H9 (cell line): ENCODE measurements at regions not wholly inside any gene's neighbourhood (a gene's known extent, or its start where the extent isn't known, plus 50 kb on each side); places are given as distances from the start of the nearest gene placed in this dataset.
A peak's percentile ranks its signal among the peaks of the same experiment; 100 is the strongest.

Source experiments
- DNase-seq: peaks from one replicate; pipeline ENCODE4 v3.0.0-alpha.2; 2017
- H2AFZ ChIP-seq: one replicate; pipeline ENCODE4 v1.6.1; 2013; ENCODE audit warnings: mild to moderate bottlenecking, low read length, control low read depth, moderate library complexity
- H2AK5ac ChIP-seq: 2 replicates; pipeline ENCODE4 v1.6.1; 2013; ENCODE audit warnings: low read length, control low read depth, mixed read lengths; ENCODE audit not compliant: insufficient read length
- H2BK120ac ChIP-seq: one replicate; pipeline ENCODE4 v1.6.1; 2013; ENCODE audit warnings: low read depth, mild to moderate bottlenecking, low read length, control low read depth, inconsistent platforms; ENCODE audit not compliant: poor library complexity, severe bottlenecking
- H2BK12ac ChIP-seq: 2 replicates; pipeline ENCODE4 v1.6.1; 2013; ENCODE audit warnings: low read length, control low read depth, mixed read lengths, low read depth; ENCODE audit not compliant: insufficient read length
- H2BK15ac ChIP-seq: 2 replicates; pipeline ENCODE4 v1.6.1; 2013; ENCODE audit warnings: low read depth, low read length, control low read depth
- H2BK20ac ChIP-seq: one replicate; pipeline ENCODE4 v1.6.1; 2013; ENCODE audit warnings: low read depth, mild to moderate bottlenecking, low read length, control low read depth, inconsistent platforms; ENCODE audit not compliant: poor library complexity, severe bottlenecking
- H2BK5ac ChIP-seq: 2 replicates; pipeline ENCODE4 v1.6.1; 2013; ENCODE audit warnings: low read length, control low read depth, mixed read lengths; ENCODE audit not compliant: insufficient read length
- H3K14ac ChIP-seq: 2 replicates; pipeline ENCODE4 v1.6.1; 2013; ENCODE audit warnings: low read length, control low read depth; ENCODE audit not compliant: insufficient read depth
- H3K18ac ChIP-seq: 2 replicates; pipeline ENCODE4 v1.6.1; 2013; ENCODE audit warnings: low read depth, mild to moderate bottlenecking, mixed read lengths, low read length, control low read depth; ENCODE audit not compliant: insufficient read length
- H3K23ac ChIP-seq: 2 replicates; pipeline ENCODE4 v1.6.1; 2013; ENCODE audit warnings: low read length, control low read depth, mixed read lengths, low read depth; ENCODE audit not compliant: insufficient read length
- H3K23me2 ChIP-seq: 2 replicates; pipeline ENCODE4 v1.6.1; 2013; ENCODE audit warnings: low read depth, mild to moderate bottlenecking, mixed read lengths, low read length, control low read depth; ENCODE audit not compliant: insufficient read length, poor library complexity, severe bottlenecking
- H3K27ac ChIP-seq: 2 replicates; pipeline ENCODE4 v1.5.1; 2013; ENCODE audit warnings: low read length, control low read depth, mixed read lengths, low read depth; ENCODE audit not compliant: insufficient read length
- H3K27me3 ChIP-seq: 2 replicates; pipeline ENCODE4 v1.6.1; 2013; ENCODE audit warnings: low read length, control low read depth, inconsistent platforms; ENCODE audit not compliant: insufficient read depth
- H3K4ac ChIP-seq: 2 replicates; pipeline ENCODE4 v1.6.1; 2013; ENCODE audit warnings: low read depth, mild to moderate bottlenecking, control low read depth, inconsistent platforms, low read length, moderate library complexity
- H3K4me1 ChIP-seq: 2 replicates; pipeline ENCODE4 v1.6.1; 2013; ENCODE audit warnings: low read length, control low read depth, inconsistent platforms; ENCODE audit not compliant: insufficient read depth
- H3K4me2 ChIP-seq: 2 replicates; pipeline ENCODE4 v1.6.1; 2013; ENCODE audit warnings: low read length, control low read depth, mixed read lengths; ENCODE audit not compliant: insufficient read length, insufficient read depth
- H3K56ac ChIP-seq: 2 replicates; pipeline ENCODE4 v1.6.1; 2013; ENCODE audit warnings: low read depth, mild to moderate bottlenecking, mixed read lengths, low read length, control low read depth; ENCODE audit not compliant: insufficient read length
- H3K79me1 ChIP-seq: 2 replicates; pipeline ENCODE4 v1.6.1; 2013; ENCODE audit warnings: low read depth, mild to moderate bottlenecking, moderate library complexity, low read length, control low read depth, inconsistent platforms; ENCODE audit not compliant: insufficient read depth, poor library complexity, severe bottlenecking
- H3K79me2 ChIP-seq: 2 replicates; pipeline ENCODE4 v1.6.1; 2013; ENCODE audit warnings: low read length, control low read depth, inconsistent platforms; ENCODE audit not compliant: insufficient read depth
- H3K9ac ChIP-seq: 2 replicates; pipeline ENCODE4 v1.6.1; 2013; ENCODE audit warnings: low read length, control low read depth, mixed read lengths; ENCODE audit not compliant: insufficient read length; ENCODE audit errors: extremely low read depth
- H3K9me3 ChIP-seq: one replicate; pipeline ENCODE4 v1.6.1; 2013; ENCODE audit warnings: low read depth, low read length, inconsistent platforms; ENCODE audit not compliant: control insufficient read depth
- H3T11ph ChIP-seq: one replicate; pipeline ENCODE4 v1.6.1; 2013; ENCODE audit warnings: mild to moderate bottlenecking, low read length, control low read depth, inconsistent platforms
- H4K20me1 ChIP-seq: one replicate; pipeline ENCODE4 v1.6.1; 2013; ENCODE audit not compliant: control insufficient read depth, insufficient read length, insufficient read depth
- H4K5ac ChIP-seq: 2 replicates; pipeline ENCODE4 v1.6.1; 2013; ENCODE audit warnings: low read depth, mild to moderate bottlenecking, mixed read lengths, low read length, control low read depth; ENCODE audit not compliant: insufficient read length
- H4K8ac ChIP-seq: replicated peaks from 2 replicates; pipeline ENCODE4 v1.6.1; 2013; ENCODE audit warnings: low read length, control low read depth, mixed read lengths, low read depth; ENCODE audit not compliant: insufficient read length
- H4K91ac ChIP-seq: 2 replicates; pipeline ENCODE4 v1.6.1; 2013; ENCODE audit warnings: low read depth, mild to moderate bottlenecking, moderate library complexity, mixed read lengths, low read length, control low read depth; ENCODE audit not compliant: insufficient read length
- H3K27ac Mint-ChIP-seq, 3 experiments: 2 replicates in 2 of 3; 3 replicates in 1 of 3; pipeline ENCODE4 v1.8.0; 2020 to 2021; ENCODE audit warnings: mixed read lengths in 3 of 3, mild to moderate bottlenecking in 1 of 3, moderate library complexity in 1 of 3
- H3K27me3 Mint-ChIP-seq: 2 replicates; pipeline ENCODE4 v1.8.0; 2021; ENCODE audit warnings: low read depth, mild to moderate bottlenecking, moderate library complexity, mixed read lengths
- H3K36me3 Mint-ChIP-seq, 3 experiments: 2 replicates in 2 of 3; 3 replicates in 1 of 3; pipeline ENCODE4 v1.8.0; 2020 to 2021; ENCODE audit warnings: low read depth in 3 of 3, mixed read lengths in 3 of 3; ENCODE audit not compliant: insufficient read depth in 1 of 3
- H3K4me1 Mint-ChIP-seq, 2 experiments: 2 replicates each; pipeline ENCODE4 v1.8.0; 2020; ENCODE audit warnings: mixed read lengths in 2 of 2
- H3K4me3 Mint-ChIP-seq, 2 experiments: 2 replicates in 1 of 2; 3 replicates in 1 of 2; pipeline ENCODE4 v1.8.0; 2020 to 2021; ENCODE audit warnings: mild to moderate bottlenecking in 2 of 2, mixed read lengths in 2 of 2, moderate library complexity in 1 of 2
- H3K9me3 Mint-ChIP-seq, 2 experiments: 2 replicates in 1 of 2; 3 replicates in 1 of 2; pipeline ENCODE4 v1.8.0; 2020; ENCODE audit warnings: mild to moderate bottlenecking in 2 of 2, mixed read lengths in 2 of 2, moderate library complexity in 1 of 2
- CTCF ChIP-seq: fragments of 200-600 bp; sonication (generic); conservative IDR thresholded peaks from 3 replicates; pipeline ENCODE4 v1.8.0; 2021; ENCODE audit warnings: antibody characterized with exemption, mild to moderate bottlenecking
- WGBS: extraction: QIAGEN DNeasy Blood & Tissue Kit; methylation state at CpG from one replicate; pipeline ENCODE4 v1.1.7; 2013; ENCODE audit warnings: missing lambda C conversion rate, low lambda C conversion rate, mixed read lengths; ENCODE audit not compliant: insufficient read length; ENCODE audit errors: extremely low coverage; 5-methylcytosine and 5-hydroxymethylcytosine counted together

GRCh38 chr14:85315733-85316290 lies 214.1 kb upstream of the FLRT2 start:
- H3K9me3 ChIP-seq: no peaks in the 10 kb centered on the region
- H3K18ac ChIP-seq: no peak overlapping the region
- H4K91ac ChIP-seq: no peak overlapping the region
- no peak overlapping the region for H3K56ac ChIP-seq
- no peaks in the 10 kb centered on the region for H3K79me1 ChIP-seq
- no peak overlapping the region for H2AK5ac ChIP-seq
- H2BK20ac ChIP-seq: no peak overlapping the region
- no peak overlapping the region for H2AFZ ChIP-seq
- no peaks in the 10 kb centered on the region for H3K79me2 ChIP-seq
- no peak overlapping the region for H2BK12ac ChIP-seq
- no peak overlapping the region for H4K5ac ChIP-seq
- no peak overlapping the region for H3K23ac ChIP-seq
- no peak overlapping the region for H3K4me2 ChIP-seq
- no peak overlapping the region for H2BK120ac ChIP-seq
- H3K9me3 Mint-ChIP-seq: no peaks in the 10 kb centered on the region
- peaks cover 28 to 32% of the 10 kb centered on the region in 2 experiments for H3K4me1 Mint-ChIP-seq
- no peak overlapping the region for H2BK5ac ChIP-seq
- no peaks in the 10 kb centered on the region for H4K20me1 ChIP-seq
- no peaks in the 10 kb centered on the region for H3K27me3 ChIP-seq
- H3K4me3 Mint-ChIP-seq: no peak overlapping the region
- H3K27ac ChIP-seq: no peak overlapping the region
- no peak overlapping the region for H3K4ac ChIP-seq
- H3K23me2 ChIP-seq: no peaks in the 10 kb centered on the region
- H3T11ph ChIP-seq: no peak overlapping the region
- H4K8ac ChIP-seq: no peak overlapping the region
- no peaks in the 10 kb centered on the region for H3K4me1 ChIP-seq
- DNase-seq: no peak
- H3K14ac ChIP-seq: no peak overlapping the region
- TF ChIP-seq CTCF: no peak
- no peaks in the 10 kb centered on the region for H3K27me3 Mint-ChIP-seq
- WGBS: no CpG with 5 or more reads among the region's 5 CpGs
- H3K27ac Mint-ChIP-seq: peak overlapping the region in 2 of 3 experiments; percentile 6 to 40; a peak in 3 of 7 replicates
- no peak overlapping the region for H3K9ac ChIP-seq
- no peak overlapping the region for H2BK15ac ChIP-seq
- H3K36me3 Mint-ChIP-seq: no peaks in the 10 kb centered on the region
